GM19025 (cell line): ENCODE measurements at regions not wholly inside any gene's neighbourhood (a gene's known extent, or its start where the extent isn't known, plus 50 kb on each side); places are given as distances from the start of the nearest gene placed in this dataset.
"Not testable (repeated sequence)": the region's sequence is repeated elsewhere in the genome, so short reads cannot be mapped to it uniquely, and the experiment has no call there.

Experiments
- ATAC-seq: cut with Tn5 transposase; IDR thresholded peaks from one replicate; pipeline ENCODE4 v1.9.1; 2021; ENCODE audit warnings: mild to moderate bottlenecking, low read depth, moderate library complexity; ENCODE audit not compliant: unreplicated experiment

DNA sequence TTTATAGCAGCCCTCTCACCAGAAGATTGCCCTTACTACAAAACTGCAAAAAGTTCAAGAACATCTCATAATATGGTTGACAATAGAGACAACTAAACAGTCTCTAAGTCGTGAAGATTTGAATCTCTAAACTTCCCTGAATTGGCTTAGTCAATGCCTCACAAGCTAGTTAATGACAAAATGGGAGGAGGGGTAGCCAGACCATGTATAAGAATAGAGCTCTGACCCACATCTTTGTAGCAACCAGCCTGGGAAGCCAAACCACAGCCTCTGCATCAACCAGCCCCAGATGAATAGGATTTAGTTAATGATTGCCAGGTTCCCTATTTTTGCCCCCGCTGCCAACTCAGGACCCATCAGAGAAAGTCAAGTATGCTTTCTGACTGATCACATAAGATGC, 1265.9 kb upstream of the PCDH10 start:
- not testable (repeated sequence) for ATAC-seq

DNA sequence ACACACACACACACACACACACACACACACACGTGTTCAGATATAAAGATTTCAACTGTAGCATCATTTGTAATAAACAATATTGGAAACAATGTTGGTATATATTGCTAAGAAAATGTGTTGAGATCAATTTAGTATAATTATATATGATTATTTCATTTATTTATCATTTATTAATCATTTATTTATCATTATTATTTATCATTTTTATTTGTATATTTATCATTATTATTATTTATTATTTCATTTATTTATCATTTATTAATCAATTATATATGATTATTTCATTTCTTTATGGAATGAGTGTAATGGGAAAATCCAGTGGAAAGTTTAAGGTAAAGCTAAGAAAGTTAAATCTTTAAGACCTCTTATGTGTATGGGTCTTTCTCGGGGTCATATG, 1223.4 kb upstream of the PCDH10 start:
- ATAC-seq: not testable (repeated sequence)

DNA sequence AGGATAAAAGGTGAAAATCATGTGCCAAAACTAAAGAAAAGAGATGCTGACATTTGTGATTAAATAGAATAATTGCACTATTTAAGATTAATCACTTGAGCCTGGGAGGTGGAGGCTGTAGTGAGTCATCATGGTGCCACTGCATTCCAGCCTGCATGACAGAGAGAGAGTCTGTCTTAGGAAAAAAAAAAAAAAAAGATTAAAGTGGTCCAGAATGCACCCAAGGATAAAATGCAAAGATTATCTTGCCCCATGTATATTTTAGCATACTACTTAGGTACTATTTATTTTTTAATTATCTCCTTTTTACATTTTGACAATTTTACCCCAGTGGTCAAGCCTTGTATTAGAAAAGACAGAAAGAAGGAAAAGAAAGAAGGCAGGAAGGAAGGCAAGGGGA, 1181.4 kb upstream of the PCDH10 start:
- ATAC-seq: not testable (repeated sequence)

DNA sequence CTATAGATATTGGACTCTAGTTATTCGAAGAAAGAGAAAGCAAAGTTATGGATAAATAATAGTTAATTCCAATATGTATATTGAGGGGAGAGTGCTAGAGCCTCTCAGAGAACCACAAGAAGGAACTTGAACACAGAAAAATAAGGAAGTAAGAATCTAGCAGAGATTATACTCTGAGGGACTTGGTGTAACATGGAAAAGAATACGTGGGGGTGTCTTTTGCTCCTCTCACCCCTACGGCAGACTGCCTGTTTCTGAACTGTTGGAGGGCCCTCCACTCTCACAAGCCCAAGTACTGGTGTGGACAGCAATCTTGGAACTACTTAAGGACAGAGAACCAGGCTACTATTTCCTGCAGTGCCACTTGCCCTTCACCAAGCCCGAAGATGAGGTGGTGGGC, 1174.4 kb upstream of the PCDH10 start:
- no peak for ATAC-seq

DNA sequence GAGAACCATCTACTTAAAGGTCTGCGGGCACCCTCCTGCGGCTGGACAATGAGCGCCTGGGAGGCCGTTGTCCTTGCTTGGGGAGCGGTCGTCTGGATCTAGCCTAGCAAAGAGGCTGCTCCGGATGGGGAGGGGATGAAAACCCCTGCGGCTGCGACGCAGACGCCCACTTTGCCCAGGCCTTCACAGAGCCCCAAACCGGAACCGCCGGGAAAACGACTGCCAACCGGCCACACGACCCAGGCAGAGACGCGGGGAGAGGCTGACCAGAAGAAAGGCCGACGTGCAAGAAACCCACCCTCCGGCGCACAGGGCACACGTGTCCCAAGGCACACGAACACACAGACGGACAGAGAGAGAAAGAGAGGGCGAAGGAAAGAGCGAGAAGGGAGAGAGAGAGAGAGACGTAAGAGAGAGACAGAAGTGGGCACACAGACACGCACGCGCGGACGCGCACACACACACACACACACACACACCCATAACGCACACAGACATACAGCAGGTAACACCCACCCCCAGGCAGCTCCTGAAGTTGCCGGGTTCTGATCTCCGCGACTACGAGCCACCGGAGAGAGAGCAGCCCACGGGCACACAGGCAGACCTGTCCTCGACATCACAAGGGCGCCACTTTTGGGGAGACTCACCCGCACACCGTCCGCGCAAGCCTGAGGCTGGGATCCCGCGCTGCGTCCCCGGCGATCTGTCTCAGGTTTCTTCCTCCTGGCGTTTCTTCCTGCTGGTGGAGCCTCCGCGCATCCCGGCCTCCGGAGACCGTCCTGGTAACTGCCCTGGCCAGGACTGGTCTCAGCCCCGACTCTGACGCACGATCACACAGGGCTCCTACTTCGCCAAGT, 1173.6 kb upstream of the PCDH10 start:
- not testable (repeated sequence) for ATAC-seq

DNA sequence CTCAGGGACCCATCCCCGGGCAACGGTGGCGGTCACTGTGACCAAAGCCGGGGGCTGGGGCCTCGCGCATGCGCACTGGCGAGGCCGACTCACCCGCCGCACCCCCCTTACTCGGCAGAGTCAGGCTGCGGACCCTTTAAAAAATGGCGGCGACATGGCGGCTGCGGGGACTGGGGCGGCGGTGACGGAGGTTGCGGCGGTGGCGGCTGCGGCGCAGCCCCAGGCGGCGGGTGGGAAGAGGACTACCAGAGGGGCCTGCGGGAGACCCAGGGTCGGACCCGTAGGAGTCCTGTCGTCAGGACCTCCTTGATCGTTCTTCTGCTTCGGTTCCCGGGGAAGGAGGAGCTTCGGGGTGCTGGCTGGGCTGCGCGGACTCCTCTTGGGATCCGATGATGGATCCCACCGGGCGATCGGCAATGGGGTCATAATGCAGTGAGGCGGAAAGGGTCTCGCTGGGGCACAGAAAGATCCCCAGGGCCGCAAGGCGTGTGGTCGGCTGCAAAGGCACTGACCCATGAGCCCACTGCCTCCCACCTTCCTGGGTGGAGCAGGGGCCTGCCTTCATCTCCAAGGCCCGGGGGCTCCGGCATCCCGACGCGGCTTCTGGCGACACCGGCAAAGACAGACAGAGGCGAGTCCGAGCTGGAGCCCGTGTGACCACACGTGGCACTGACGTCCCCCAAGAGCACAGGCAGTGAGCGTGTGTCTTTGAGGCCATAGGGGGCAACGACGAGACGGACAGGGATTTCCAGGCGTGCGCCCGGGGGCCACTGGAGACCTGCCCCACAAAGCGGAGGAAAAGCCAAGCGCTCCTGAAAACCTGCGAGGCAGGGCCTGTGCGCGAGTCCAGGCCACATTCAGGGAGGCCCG, 1172.7 kb upstream of the PCDH10 start:
- not testable (repeated sequence) for ATAC-seq

DNA sequence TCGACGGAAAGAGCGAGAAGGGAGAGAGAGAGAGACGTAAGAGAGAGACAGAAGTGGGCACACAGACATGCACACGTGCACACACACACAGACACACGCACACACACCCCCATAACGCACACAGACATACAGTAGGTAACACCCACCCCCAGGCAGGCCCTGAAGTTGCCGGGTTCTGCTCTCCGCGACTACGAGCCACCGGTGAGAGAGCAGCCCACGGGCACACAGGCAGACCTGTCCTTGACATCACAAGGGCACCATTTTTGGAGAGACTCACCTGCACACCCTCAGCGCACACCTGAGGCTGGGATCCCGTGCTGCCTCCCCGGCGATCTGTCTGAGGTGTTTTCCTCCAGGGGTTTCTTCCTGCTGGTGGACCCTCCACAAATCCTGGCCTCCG, 1171.0 kb upstream of the PCDH10 start:
- ATAC-seq: no peak

DNA sequence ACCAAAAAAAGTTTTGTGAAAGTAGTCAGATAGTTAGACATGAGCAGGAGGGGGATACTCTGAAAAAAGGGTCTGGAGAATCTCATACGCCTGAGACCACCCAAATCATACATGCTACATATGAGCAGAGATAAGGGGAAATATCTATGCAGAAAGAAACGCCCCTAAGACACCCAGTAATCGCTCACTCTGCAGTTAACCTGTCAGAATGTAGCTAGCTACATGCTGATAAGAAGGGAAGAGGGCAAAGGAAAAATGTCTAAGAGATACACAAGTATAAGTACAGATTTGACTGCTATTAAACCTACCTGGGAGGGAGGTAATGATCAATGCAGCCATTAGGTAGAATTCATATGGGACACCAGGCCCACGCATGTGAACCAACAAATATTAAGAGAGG, 1159.5 kb upstream of the PCDH10 start:
- no peak for ATAC-seq

DNA sequence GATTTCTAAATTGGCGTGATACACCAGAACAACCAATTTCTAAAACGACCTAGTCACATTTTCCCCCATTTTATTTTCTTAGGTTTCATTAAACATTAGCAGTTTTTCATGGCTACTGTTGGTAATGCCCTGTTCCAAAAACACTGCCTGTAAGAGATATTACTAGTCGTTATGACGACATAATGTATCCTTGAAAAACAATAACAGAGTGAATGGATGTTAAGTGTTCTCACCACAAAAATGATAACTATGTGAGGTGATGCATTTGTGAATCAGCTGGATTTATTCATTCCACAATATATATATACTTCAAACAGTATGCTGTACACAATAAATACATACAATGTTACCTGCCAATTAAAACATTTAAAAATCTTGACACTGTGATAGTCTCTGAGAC, 1147.6 kb upstream of the PCDH10 start:
- ATAC-seq: no peak

DNA sequence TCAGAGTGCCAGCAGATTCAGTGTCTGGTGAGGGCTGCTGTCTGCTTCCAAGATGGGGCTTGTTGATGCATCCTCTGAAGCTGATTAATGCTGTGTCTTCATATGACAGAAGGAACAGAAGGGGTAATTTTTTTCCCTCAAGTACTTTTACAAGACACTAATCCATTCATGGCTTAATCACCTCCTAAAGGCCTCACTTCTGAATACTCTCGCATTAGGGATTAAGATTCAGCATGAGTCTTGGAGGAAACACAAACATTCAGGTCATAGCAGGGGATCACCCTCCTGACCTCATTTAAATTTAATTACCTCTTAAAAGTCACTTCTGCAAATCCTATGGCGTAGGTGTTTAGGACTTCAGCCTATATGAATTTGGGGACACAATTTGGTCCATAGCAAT, 1145.5 kb upstream of the PCDH10 start:
- ATAC-seq: no peak

DNA sequence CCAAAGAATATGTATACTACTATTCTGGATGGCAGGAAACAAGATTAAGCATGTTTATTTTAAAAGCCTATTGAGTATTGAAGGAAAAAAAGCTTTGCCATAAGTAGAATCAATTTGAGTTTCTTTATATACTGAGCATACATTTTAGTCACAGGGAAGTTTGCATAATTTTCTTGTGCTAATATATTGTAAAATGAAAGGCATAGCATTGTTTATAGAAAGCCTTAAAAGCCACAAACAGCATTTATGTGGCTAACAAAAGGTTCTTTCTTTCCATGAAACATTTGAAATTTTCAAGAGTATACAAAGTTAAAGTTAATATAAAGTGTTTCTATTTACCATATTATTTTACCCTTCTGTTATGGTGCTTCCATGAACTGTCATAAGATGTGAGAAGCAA, 1133.8 kb upstream of the PCDH10 start:
- no peak for ATAC-seq

DNA sequence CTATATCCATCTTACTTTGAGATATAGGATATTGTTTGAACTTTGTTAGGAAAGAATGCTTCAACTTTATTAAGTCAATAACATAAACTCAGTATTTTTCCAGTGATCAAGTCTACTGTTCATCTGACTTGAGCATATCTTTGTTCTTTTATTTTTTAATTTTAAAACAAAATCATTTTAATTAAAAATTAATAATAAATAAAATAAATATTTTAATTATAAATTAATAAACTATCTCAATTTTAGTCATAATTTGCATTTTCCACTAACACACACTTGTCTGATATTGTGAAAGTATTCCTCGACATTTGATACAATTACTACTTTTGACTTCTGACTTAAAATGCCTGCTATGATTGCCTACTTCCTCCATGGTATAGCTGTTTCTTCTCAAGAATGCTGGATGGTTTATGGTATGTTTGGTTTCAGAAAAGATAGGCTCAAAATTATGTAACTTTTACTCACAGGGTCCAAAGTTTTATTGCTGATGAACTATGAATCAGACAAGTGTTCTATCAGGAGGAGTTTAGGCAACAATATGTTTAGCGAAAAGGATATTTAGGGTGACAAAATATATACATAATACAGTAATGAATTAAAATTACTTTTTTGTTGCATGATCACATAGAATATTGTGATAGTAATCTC, 1132.3 kb upstream of the PCDH10 start:
- ATAC-seq: no peak

DNA sequence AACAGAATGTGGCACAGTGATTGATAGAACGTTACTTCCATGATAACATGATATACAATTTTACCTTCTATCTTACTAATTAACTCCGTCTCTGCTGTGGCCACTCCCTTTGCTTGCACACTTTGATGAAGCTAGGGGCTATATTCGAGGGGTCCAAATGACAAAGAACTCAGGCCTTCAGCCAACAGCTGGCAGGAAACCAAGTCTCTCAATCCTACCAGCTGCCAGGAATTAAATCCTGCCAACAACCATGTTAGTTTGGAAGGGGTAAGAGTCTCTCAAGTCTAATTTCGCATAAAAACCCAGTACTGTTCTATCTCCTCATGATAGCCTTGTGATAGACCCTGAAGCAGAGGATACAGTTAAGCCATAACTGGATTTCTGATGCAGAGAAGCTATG, 1122.9 kb upstream of the PCDH10 start:
- no peak for ATAC-seq

DNA sequence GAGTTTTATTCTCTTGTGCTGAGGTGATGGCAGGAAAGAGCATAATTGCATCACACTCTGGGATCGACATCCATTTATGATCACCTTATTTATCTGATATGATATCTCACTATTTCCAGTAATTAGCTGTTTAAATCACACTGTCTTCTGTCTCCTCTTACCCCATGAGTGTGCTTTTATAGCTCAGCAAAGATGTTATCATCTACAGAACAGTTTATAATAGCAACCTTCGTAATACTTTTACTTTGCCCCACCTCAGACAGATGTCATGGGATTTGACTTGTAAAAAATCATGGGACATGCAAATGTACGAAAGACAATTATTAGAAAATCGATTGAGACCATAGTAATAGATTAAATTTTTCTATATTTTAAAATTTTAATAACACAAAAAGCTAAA, 1122.3 kb upstream of the PCDH10 start:
- ATAC-seq: no peak

DNA sequence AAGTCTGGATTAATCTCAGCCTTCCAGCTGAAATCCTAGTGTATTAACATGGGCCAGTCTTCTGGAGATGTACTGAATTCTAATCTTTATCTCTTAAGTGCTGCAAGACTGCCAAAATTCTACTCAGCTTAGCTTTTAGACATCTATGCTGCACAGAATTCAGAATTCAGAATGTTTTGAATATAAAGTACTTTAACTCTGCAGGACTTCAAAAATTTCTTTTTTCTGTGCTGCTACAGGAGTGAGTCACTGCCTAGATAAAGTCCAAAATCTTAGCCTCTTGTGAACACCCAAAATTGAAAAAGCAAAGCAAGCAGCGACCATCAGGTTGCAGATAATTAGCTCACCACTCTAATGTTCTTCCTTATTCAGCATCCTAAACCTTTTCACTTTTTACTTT, 1092.6 kb upstream of the PCDH10 start:
- no peak for ATAC-seq

DNA sequence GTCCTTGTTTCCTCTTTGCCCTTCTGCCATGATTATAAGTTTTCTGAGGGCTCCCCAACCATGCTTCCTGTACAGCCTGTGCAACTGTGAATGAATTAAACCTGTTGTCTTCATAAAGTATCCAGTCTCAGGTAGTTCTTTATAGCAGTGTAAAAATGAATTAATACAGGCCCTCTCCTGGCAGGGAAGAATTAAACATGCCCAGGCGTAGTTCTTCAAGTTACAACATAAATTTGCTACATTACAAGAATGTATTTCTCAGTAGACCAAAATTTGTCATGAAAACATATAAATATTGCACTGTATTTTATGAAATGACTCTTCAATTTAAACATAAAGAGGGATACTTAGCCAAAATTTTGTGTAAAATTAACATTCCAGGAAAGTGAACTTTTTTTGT, 1089.9 kb upstream of the PCDH10 start:
- no peak for ATAC-seq

DNA sequence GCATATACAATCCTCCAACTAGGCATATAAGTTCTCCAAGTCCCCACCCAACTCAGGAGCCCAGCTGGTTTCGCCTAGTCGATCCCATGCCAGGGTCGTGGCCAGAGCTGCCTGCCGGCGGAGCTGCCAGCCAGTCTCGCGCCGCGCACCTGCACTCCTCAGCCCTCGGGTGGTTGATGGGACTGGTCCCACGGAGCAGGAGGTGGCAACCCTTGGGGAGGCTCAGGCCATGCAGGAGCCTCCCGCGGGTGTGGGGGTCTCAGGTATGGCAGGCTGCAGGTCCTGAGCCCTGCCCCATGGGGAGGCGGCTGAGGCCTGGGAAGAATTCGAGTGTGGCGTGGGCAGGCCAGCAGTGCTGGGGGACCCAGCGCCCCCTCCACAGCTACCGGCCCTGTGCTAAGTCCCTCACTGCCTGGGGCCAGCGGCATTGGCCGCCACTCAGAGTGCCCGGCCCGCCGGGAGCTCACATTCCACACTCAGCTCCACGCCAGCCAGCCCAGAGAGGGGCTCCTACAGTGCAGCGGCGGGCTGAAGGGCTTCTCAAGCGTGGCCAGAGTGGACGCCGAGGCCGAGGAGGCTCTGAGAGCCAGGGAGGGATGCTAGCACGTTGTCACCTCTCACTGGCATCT, 1086.4 kb upstream of the PCDH10 start:
- ATAC-seq: no peak

DNA sequence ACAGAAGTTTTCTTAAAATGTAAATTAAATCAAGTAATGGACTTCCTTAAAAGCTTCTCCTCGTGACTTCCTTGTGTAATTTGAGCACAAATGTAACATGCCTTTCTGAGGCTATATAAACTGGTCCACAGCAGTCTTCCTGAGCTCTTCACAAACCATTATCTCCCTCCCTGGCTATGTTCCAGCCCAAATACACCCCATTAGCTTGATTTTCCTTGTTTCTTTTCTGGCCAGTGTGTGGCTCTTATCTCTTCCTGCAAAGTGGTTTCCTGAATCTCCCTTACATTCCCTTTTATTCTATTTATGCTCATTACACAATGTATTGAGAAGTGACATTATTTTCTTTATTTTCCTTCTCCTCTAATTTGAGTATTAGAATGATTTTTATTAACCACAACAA, 1085.3 kb upstream of the PCDH10 start:
- ATAC-seq: no peak

DNA sequence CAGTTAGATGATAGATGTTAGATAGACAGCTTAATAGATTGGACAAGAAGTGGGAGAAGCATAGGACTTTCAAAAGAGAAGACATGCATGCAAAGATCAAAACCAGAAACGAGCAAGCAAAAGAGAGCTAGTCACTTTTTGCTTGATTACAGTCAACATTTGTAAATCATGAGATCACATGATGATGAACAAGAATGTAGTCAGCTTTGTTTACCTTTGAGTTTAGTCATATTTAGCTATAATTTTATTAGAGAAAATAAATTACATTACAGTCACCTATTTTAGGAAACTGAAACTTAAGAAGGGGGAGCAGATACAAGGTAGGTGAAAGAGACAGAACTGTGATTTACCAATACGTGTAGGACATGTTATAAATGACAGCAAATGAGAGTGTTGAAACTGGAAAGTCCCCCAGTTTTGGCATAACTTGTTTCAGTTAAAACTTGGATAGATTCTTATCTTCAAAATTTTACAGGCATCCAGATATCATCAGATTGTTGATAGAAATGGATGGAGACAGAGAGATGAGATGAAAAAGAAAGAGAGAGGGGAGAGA, 1083.1 kb upstream of the PCDH10 start:
- ATAC-seq: no peak

DNA sequence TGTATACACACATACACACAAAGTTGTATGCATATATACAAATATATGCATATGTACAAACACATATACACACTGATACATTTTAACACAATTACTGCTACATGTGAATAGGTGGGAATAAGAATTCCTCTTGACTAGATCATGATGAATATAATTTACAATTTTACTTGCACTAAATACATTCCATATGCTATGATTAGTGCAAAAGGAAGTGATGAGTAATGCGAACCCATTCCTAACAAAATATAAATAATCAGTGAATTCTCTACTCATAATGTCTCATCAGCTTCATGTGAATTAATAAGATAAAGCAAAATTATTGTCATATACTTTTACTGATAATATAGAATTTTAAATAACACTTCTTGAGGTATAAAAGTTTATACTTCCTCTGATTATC, 1077.3 kb upstream of the PCDH10 start:
- ATAC-seq: no peak
